Fibroblast of lung (primary cell): ENCODE measurements at regions not wholly inside any gene's neighbourhood (a gene's known extent, or its start where the extent isn't known, plus 50 kb on each side); places are given as distances from the start of the nearest gene placed in this dataset.

ENCODE experiments used
- EZH2 ChIP-seq: IDR thresholded peaks from 2 replicates; pipeline ENCODE4 v1.5.1; 2012; ENCODE audit warnings: low read length, control low read depth, mild to moderate bottlenecking; ENCODE audit errors: missing control alignments
- TF ChIP-seq, protein P1 (sequence below), 2 donors: IDR thresholded peaks in 1 of 2; conservative IDR thresholded peaks in 1 of 2; 1 replicate in 1 of 2; 2 replicates in 1 of 2; pipeline ENCODE4 v1.5.1; 2011 to 2012; ENCODE audit warnings: low read length in 2 of 2, control low read depth in 1 of 2, inconsistent platforms in 1 of 2, low read depth in 1 of 2, mild to moderate bottlenecking in 1 of 2

DNA sequence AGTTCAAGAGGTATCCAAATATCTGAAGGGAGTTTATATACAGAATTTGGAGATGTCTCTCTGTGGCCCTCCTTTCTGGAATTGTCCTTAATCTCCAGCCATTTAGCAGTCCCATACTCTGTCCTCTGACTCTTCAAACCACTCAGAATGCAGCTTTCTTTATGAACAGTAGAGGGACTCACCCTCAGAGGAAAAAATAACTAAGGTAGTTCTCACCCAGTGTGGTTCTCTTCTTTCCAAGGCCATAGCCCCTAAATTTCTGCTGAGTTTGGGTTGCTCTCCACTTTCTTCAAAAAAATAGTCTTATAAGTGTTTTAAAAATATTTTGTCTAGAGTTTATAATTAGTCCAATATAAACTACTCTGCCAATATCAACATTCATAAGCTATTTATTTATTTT is 369.7 kb downstream of the MATN1 start:
- TF ChIP-seq EZH2 = no peak
- TF ChIP-seq, protein P1, sequence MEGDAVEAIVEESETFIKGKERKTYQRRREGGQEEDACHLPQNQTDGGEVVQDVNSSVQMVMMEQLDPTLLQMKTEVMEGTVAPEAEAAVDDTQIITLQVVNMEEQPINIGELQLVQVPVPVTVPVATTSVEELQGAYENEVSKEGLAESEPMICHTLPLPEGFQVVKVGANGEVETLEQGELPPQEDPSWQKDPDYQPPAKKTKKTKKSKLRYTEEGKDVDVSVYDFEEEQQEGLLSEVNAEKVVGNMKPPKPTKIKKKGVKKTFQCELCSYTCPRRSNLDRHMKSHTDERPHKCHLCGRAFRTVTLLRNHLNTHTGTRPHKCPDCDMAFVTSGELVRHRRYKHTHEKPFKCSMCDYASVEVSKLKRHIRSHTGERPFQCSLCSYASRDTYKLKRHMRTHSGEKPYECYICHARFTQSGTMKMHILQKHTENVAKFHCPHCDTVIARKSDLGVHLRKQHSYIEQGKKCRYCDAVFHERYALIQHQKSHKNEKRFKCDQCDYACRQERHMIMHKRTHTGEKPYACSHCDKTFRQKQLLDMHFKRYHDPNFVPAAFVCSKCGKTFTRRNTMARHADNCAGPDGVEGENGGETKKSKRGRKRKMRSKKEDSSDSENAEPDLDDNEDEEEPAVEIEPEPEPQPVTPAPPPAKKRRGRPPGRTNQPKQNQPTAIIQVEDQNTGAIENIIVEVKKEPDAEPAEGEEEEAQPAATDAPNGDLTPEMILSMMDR (conservative IDR thresholded peaks at IDR 0.05 in 1 of 2, IDR thresholded peaks at IDR 0.05 in 1 of 2; ENCODE audit: low read depth in 1 of 2, low read length in 2 of 2) = peak in 1 of 2 donors; percentile 41
